Ishikawa (cell line): ENCODE measurements at regions not wholly inside any gene's neighbourhood (a gene's known extent, or its start where the extent isn't known, plus 50 kb on each side); places are given as distances from the start of the nearest gene placed in this dataset.

Source experiments
- EP300 ChIP-seq: IDR thresholded peaks from 2 replicates; pipeline ENCODE4 v1.6.1; 2012; ENCODE audit warnings: borderline replicate concordance
- TAF1 ChIP-seq: IDR thresholded peaks from 2 replicates; pipeline ENCODE4 v1.6.1; 2012; ENCODE audit warnings: low read depth, mild to moderate bottlenecking
- YY1 ChIP-seq: IDR thresholded peaks from 2 replicates; pipeline ENCODE4 v1.6.1; 2012; ENCODE audit warnings: low read depth
- ZBTB7A ChIP-seq: IDR thresholded peaks from 2 replicates; pipeline ENCODE4 v1.6.1; 2012; ENCODE audit warnings: low read depth
- TF ChIP-seq, protein P1 (sequence below): IDR thresholded peaks from 2 replicates; pipeline ENCODE4 v1.6.1; 2012; ENCODE audit warnings: low read depth, mild to moderate bottlenecking

DNA sequence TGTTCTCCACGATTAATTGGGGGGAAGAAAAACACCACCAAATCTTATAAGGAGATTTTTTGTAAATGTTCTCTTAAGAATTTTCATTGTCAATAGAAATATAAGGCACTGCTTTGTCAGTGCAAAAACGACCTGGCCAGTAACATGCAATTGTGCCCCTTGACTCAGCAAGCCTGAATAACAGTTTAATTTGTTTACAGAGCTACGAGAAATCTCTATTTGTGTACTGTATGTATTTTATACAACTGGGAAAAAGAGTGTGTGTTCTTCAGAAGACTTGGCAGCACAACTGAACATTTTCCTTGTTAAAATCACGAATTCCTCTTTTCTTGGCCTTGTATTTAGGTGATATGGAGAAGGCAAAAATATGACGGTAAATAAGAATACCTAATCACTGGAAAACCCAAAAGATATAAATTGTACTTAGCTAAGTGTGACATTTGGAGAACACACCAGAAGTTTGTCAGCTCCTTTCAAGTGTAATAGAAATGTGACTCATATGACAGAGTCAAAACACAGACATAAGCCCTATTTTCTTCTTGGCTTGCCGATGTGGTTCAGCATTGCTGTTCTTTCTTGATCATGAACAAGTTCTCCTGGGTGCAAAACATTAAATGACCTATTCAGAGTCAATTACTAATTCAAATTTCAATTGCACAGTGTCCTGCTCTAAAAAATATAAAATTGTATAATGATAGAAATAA, 945.0 kb upstream of the INTU start:
- TF ChIP-seq, protein P1, sequence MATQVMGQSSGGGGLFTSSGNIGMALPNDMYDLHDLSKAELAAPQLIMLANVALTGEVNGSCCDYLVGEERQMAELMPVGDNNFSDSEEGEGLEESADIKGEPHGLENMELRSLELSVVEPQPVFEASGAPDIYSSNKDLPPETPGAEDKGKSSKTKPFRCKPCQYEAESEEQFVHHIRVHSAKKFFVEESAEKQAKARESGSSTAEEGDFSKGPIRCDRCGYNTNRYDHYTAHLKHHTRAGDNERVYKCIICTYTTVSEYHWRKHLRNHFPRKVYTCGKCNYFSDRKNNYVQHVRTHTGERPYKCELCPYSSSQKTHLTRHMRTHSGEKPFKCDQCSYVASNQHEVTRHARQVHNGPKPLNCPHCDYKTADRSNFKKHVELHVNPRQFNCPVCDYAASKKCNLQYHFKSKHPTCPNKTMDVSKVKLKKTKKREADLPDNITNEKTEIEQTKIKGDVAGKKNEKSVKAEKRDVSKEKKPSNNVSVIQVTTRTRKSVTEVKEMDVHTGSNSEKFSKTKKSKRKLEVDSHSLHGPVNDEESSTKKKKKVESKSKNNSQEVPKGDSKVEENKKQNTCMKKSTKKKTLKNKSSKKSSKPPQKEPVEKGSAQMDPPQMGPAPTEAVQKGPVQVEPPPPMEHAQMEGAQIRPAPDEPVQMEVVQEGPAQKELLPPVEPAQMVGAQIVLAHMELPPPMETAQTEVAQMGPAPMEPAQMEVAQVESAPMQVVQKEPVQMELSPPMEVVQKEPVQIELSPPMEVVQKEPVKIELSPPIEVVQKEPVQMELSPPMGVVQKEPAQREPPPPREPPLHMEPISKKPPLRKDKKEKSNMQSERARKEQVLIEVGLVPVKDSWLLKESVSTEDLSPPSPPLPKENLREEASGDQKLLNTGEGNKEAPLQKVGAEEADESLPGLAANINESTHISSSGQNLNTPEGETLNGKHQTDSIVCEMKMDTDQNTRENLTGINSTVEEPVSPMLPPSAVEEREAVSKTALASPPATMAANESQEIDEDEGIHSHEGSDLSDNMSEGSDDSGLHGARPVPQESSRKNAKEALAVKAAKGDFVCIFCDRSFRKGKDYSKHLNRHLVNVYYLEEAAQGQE = no peak
- TF ChIP-seq EP300 (no peak), ZBTB7A (no peak), YY1 (no peak), TAF1 (no peak)
